Loucy (cell line): ENCODE measurements at regions not wholly inside any gene's neighbourhood (a gene's known extent, or its start where the extent isn't known, plus 50 kb on each side); places are given as distances from the start of the nearest gene placed in this dataset.

Source experiments
- EZH2phosphoT487 ChIP-seq: fragments of 200-600 bp; IDR thresholded peaks from 2 replicates; pipeline ENCODE4 v1.6.1; 2018; ENCODE audit warnings: antibody characterized with exemption, mild to moderate bottlenecking, moderate library complexity, borderline replicate concordance
- TF ChIP-seq, protein P1 (sequence below): fragments of 200-600 bp; sonication (generic); conservative IDR thresholded peaks from 2 replicates; pipeline ENCODE4 v1.5.1; 2014; ENCODE audit warnings: mild to moderate bottlenecking, antibody characterized with exemption, low read length

DNA sequence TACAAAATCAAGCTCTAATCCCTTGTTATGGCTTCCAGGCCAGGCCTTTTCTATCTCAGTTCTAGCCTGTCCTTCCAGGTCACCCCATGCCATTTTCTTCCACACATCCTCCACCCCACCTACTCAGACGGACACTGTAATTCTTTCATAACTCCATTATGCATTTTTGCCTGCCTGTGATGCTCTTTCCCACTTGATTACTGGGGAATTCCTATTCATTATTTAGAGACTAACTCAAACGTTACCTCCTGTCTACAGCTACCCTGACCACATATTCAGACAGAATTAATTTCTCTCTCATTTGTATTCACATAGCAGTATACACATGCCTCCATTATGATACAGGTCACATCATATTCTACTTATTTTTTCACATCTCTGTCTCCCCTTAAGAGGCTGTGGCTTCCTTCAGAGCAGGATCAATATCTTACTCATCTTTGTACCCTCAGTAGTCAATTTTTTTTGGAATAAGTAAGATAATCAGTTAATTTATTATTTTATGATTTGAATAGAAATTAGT is 156.5 kb upstream of the ZC3H12C start:
- TF ChIP-seq, protein P1, sequence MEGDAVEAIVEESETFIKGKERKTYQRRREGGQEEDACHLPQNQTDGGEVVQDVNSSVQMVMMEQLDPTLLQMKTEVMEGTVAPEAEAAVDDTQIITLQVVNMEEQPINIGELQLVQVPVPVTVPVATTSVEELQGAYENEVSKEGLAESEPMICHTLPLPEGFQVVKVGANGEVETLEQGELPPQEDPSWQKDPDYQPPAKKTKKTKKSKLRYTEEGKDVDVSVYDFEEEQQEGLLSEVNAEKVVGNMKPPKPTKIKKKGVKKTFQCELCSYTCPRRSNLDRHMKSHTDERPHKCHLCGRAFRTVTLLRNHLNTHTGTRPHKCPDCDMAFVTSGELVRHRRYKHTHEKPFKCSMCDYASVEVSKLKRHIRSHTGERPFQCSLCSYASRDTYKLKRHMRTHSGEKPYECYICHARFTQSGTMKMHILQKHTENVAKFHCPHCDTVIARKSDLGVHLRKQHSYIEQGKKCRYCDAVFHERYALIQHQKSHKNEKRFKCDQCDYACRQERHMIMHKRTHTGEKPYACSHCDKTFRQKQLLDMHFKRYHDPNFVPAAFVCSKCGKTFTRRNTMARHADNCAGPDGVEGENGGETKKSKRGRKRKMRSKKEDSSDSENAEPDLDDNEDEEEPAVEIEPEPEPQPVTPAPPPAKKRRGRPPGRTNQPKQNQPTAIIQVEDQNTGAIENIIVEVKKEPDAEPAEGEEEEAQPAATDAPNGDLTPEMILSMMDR: no peak
- no peak for TF ChIP-seq EZH2phosphoT487
